ENCODE measurements at regions not wholly inside any gene's neighbourhood (a gene's known extent, or its start where the extent isn't known, plus 50 kb on each side); places are given as distances from the start of the nearest gene placed in this dataset.

DNA sequence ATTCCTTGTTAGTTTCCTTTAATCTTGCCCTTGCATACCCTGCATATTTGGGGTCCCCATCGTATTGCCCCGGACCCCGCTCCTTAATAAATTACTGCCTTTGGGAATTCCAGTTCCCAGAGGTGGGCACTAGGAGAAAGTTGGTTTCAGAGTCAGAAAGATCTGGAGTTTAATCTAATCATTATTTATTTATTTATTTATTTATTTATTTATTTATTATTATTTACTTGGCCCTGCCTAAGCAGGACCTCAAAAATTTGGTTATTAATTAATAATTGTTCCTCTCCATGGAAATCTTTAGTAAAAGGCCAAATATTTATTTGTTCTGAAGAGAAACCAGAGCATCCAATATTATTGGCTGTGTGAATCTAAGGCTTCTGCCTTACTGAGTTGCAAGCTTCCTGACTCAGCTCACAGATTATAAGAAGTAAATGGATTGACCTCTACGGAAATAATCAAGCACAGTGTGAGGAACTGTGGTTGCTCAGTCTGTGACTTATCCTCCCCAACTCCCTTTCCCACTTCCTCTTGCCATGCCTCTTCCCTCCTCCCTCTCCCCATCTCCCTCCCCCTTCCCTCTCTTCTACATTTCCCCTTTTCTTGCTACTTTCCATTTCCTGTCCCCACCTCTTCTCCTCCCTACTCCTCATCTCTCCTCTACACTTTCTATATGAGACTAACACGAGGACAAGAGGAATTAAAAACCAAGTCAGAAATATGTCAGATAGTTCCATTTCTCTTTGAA lies 61.5 kb upstream of the AP1S2 start:
- TF ChIP-seq, protein P1, sequence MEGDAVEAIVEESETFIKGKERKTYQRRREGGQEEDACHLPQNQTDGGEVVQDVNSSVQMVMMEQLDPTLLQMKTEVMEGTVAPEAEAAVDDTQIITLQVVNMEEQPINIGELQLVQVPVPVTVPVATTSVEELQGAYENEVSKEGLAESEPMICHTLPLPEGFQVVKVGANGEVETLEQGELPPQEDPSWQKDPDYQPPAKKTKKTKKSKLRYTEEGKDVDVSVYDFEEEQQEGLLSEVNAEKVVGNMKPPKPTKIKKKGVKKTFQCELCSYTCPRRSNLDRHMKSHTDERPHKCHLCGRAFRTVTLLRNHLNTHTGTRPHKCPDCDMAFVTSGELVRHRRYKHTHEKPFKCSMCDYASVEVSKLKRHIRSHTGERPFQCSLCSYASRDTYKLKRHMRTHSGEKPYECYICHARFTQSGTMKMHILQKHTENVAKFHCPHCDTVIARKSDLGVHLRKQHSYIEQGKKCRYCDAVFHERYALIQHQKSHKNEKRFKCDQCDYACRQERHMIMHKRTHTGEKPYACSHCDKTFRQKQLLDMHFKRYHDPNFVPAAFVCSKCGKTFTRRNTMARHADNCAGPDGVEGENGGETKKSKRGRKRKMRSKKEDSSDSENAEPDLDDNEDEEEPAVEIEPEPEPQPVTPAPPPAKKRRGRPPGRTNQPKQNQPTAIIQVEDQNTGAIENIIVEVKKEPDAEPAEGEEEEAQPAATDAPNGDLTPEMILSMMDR (IDR thresholded peaks at IDR 0.05): no peak

DNA sequence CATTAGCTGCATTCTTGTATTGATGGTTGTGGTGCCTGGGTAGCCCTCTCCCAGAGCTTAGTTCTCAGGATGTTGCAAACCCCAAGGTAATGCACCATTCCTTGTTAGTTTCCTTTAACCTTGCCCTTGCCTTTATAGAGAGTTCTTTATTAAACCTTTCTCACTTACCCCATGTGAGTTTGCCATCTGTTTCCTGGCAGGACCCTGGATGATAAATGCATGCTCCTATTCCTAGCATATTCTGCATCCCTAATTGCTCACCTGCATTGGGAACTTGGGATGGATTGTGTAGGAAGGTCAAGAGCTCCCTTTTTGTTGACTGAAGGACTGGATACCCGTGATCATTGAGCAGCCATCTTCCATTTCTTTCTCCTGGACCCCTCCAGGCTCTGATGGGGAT lies 59.9 kb upstream of the AP1S2 start:
- TF ChIP-seq, protein P1 (IDR thresholded peaks at IDR 0.05): no peak

DNA sequence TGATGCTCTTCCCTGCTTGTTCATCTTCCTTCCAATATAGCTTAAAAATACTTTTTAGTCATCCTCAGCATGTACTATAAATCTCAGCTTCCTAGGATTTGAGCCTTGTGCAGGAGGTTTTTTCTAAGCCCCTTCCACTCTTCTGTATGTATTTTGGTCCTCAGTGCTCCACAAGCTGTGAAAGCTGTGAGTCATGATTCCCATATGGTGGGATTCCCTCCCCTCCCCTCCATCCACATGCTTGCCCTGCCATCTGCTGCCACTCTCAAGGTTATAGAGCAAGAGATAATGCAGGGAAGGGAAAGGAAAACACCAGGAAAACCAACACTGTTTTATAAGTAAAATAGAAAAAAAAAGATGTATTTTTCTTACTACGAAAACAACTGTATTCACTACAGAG lies 58.5 kb upstream of the AP1S2 start:
- TF ChIP-seq, protein P1 (IDR thresholded peaks at IDR 0.05): no peak

DNA sequence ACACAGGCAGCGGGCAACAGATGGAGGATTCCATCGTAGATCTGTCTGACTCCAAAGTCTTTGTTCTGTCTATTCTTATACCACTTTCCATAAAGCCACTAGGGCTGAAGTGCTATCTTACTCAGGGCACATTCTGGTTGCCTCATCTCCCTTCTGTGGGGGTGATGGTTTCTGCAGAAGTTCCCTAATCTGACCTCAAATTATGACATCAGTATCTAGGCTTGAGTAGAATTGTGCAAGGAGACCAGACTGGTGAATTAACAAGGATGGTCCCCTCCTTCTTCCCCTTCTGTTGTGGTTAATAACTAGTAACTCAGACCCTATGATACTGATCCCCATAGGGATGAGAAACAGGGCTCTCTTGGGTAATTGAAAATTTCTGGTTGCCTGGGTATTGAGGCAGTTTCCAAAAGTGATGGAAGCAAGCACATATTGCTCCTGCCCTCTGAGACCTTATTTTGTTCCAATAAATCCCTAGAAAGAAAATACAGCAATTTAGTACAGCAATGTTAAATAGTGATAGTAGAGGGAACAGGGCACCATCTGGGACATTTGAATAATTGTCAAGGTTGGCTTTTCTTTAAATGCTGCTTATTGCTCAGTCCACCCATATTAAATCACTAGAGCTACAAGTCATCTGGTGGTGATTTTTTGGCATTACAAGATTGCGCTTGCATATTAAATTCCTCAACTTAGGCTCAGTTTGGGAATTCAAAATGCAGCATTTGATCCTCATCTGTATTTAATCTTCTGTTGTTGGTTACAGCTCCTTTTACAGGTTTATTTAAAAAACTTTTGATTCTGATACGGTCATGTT lies 57.3 kb upstream of the AP1S2 start:
- TF ChIP-seq, protein P1 (IDR thresholded peaks at IDR 0.05): no peak

DNA sequence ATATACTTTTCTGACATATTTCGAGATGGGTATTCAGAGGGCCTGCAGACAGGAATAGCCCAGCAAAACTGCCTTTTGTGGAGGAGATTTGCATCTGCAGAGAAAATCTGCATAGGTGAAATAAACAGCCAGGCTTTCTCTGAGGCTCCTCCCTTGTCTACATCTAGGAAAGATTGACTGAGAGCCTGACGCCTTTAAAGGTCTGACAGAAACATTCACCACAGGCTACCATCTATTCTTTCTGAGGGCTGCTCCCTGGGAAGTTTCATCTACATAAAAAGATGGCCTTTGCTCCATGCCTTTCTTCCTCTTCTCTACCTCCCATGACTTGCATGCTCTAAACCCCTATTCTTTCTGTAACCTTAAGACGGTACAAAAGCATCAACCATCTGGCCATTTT lies 55.0 kb upstream of the AP1S2 start:
- TF ChIP-seq, protein P1 (IDR thresholded peaks at IDR 0.05): no peak

DNA sequence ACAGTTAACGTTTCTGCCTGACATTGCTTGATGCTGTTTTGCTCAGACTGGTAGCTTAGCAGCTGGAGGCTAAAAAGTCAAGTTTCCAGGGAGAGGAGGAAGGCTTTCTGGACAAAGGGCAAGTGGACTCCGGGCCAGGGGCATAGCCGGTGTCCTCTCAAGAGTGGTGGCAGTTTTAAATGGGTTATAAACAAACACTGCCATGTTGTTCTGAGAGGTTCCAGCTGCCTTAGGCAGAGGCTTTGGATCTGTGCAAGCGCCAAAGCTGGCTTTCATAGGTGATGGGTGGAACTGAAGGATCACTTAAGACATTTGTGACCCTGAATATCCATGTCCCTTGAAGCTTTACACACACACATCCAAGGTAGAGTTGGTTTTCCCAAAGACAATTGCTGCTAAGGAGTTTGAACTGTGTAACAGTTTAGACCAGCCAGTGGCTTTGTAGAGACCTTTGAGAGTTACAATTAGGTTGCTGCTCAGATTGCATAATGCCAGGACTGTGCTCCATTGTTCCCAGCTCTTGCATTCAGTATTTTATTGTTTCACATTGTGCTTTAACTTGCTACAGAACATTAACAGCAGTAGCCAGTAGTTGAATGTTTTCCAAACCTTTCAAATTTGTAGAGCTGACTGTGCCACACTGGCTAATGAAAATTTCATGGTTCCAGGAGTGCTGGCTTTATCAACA lies 54.1 kb upstream of the AP1S2 start:
- TF ChIP-seq, protein P1 (IDR thresholded peaks at IDR 0.05): no peak

DNA sequence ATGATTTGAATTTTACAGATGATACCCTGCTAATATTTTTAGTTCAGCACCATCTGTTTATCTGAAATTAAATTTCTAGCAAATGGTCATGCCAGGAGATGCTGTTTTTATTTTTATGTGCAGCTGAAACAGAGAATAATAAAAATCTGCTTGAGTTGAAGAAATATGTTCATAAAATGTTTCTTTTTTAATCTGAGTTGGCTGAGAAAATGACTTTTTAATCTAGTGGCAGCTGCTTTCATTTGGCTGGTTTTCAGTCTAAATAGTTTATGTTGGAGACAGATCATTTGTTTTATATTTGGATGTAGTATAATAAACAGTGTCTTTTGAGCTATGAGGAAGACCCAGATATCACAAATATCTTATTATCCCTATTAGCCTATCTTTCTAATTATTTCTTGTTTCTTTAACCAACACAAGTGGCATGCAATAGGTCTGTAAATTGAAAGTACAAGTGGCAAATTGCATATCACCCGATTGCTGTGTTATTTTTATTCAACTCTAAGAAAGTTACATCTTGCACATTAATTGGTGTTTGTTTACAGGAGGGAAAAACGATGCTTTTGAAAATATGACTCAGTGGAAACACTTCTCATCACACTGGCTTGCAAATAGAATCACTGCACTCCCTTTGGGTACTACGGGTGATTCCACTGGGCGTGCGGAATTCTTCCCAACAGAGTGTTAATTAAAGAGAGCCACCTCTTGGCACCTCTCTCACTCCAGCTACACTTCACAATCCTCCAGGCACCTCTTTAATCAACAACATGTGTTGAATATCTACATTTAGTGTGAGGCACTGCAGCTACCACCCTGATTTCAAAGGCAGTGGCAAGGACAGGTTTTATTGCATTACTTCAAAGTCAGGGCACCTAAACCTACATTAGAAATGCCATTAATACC lies 51.7 kb upstream of the AP1S2 start:
- TF ChIP-seq, protein P1 (IDR thresholded peaks at IDR 0.05): no peak

Measured in LNCAP (cell line).